PC-3 (cell line): ENCODE measurements at regions not wholly inside any gene's neighbourhood (a gene's known extent, or its start where the extent isn't known, plus 50 kb on each side); places are given as distances from the start of the nearest gene placed in this dataset.
"Not testable (repeated sequence)": the region's sequence is repeated elsewhere in the genome, so short reads cannot be mapped to it uniquely, and the experiment has no call there.

Experiments used
- EZH2phosphoT487 ChIP-seq: fragments of 300-600 bp; sonication (generic); IDR thresholded peaks from 2 replicates; pipeline ENCODE4 v1.6.1; 2018; ENCODE audit warnings: mild to moderate bottlenecking, antibody characterized with exemption, low read length, borderline replicate concordance
- TF ChIP-seq, protein P1 (sequence below): fragments of 300-600 bp; sonication (generic); conservative IDR thresholded peaks from 2 replicates; pipeline ENCODE4 v1.5.1; 2017; ENCODE audit warnings: antibody characterized with exemption, low read depth, mild to moderate bottlenecking, low read length

DNA sequence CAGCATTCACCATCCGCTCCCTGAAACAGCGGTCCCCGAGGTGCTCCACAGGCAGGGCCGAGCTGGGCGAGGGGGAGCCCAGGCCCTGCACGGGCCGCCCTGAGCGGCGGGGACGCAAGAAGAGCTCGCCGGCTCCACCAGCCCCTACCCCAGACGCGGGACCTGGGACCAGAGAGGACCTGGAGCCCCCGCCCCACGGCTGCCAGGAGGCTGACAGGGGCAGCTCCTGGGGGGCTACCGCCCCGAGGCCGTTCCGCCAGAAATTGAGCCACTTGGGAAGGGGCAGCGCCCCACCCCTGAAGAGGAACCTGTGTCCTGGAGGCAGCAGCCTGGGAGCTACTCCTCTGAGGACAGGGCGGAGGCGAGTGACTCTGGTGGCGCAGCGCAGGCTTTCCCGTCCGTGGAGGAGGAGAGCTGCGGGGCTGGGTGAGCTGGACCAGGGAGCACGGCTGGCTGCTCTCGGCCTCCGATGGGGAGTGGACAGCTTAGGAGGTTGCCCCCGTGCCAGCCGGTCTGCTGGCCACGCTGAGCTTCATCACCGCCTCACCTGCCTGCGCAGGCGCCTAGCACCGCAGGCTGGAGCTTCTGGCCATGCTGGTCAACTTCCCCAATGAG, 529.1 kb upstream of the DEFB115 start:
- TF ChIP-seq, protein P1, sequence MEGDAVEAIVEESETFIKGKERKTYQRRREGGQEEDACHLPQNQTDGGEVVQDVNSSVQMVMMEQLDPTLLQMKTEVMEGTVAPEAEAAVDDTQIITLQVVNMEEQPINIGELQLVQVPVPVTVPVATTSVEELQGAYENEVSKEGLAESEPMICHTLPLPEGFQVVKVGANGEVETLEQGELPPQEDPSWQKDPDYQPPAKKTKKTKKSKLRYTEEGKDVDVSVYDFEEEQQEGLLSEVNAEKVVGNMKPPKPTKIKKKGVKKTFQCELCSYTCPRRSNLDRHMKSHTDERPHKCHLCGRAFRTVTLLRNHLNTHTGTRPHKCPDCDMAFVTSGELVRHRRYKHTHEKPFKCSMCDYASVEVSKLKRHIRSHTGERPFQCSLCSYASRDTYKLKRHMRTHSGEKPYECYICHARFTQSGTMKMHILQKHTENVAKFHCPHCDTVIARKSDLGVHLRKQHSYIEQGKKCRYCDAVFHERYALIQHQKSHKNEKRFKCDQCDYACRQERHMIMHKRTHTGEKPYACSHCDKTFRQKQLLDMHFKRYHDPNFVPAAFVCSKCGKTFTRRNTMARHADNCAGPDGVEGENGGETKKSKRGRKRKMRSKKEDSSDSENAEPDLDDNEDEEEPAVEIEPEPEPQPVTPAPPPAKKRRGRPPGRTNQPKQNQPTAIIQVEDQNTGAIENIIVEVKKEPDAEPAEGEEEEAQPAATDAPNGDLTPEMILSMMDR: not testable (repeated sequence)
- not testable (repeated sequence) for TF ChIP-seq EZH2phosphoT487
